ENCODE measurements at regions not wholly inside any gene's neighbourhood (a gene's known extent, or its start where the extent isn't known, plus 50 kb on each side); places are given as distances from the start of the nearest gene placed in this dataset.

GRCh38 chr2:34875091-34875745 lies 1276.1 kb upstream of the FAM98A start (continued):
- TF ChIP-seq EP300 (IDR thresholded peaks at IDR 0.05; ENCODE audit: borderline replicate concordance in 1 of 2, low read depth in 2 of 2, low read length in 2 of 2) (no peak), SUZ12 (IDR thresholded peaks at IDR 0.05; ENCODE audit: low read length) (no peak), CHD2 (IDR thresholded peaks at IDR 0.05; ENCODE audit: low read length) (no peak)

All from H1 (cell line).